ENCODE measurements at regions not wholly inside any gene's neighbourhood (a gene's known extent, or its start where the extent isn't known, plus 50 kb on each side); places are given as distances from the start of the nearest gene placed in this dataset.

DNA sequence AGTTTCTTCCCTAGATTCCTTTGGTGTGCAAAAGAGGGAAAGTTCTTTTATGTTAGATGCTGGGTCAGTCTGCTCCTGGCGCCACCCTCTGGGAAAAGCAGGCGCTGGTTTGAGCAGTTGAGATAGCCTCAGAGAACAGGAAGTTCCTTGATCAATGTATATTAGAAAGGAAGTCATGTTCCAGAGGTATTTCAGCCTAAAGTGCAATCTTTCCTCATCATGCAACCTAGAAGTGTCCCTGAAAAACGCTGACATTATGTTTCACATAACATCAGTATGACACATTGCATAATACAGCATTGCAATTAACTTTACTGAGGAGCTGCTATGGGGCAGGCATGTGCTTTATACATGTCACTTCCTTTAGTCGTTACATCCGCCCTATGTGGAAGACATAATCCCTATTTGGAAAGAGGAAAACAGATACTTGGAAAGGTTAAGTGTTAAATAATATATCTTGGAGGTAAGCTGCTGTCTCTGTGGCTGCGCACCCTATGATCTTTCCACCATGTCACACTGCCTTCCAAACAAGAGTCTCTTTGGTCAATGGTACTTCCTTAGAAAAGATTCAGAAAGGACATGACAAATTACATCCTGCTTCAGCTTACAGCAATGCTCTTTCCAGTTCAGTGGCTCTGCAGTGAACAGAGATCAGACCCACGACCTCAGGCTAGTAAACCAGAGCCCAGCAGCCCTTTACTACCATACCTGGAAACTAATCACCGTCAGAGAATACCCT is 369.7 kb downstream of the RAD51AP2 start:
- no peak for DNase-seq (ENCODE audit: low read depth)
- POLR2A ChIA-PET = no interaction called here
- CTCF ChIA-PET = interaction anchor here (0.6 to 1.6 kb wide), 2 partner anchors 13 to 526 kb away, joined by 3 to 4 read pairs; no protein-coding TSS in a partner anchor
- Histone ChIP-seq H3K4me3 (ENCODE audit: low read depth, low read length) (no peak overlapping the region), H3K27me3 (ENCODE audit: control insufficient read depth, insufficient read depth, low read length) (no peaks in the 10 kb centered on the region), H3K36me3 (ENCODE audit: control insufficient read depth, insufficient read depth, low read length) (no peaks in the 10 kb centered on the region)
- no peak for TF ChIP-seq CTCF (IDR thresholded peaks at IDR 0.05; ENCODE audit: insufficient read depth, low read depth, low read length)

GRCh38 chr2:17146358-17146757 is 371.9 kb downstream of the RAD51AP2 start:
- no peaks in the 10 kb centered on the region for H3K36me3 ChIP-seq (ENCODE audit: control insufficient read depth, insufficient read depth, low read length)
- no peak for DNase-seq (ENCODE audit: low read depth)
- POLR2A ChIA-PET = no interaction called here
- no peak for TF ChIP-seq CTCF (IDR thresholded peaks at IDR 0.05; ENCODE audit: insufficient read depth, low read depth, low read length)
- no peak overlapping the region for H3K4me3 ChIP-seq (ENCODE audit: low read depth, low read length)
- H3K27me3 ChIP-seq (ENCODE audit: control insufficient read depth, insufficient read depth, low read length) = no peaks in the 10 kb centered on the region
- CTCF ChIA-PET = no interaction called here

DNA sequence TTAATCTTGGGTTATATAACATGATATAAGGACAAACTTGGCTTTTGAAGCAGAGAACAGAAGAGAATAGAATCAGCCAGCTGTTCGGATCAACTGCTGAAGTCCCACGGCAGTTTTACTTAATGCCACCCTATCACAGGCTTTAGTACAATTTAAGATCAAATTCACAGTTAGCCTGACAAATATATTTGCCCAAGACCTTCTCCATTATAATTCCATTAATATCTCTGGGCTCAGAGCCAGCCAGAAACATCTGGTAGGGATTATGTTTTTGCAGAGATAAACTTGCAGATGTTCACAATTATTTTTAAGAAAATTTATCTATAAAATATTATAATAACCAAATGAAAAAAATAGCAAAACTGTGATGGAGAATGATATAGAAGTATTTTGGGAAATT is 381.4 kb downstream of the RAD51AP2 start:
- no peak for TF ChIP-seq CTCF (IDR thresholded peaks at IDR 0.05; ENCODE audit: insufficient read depth, low read depth, low read length)
- Histone ChIP-seq H3K4me3 (ENCODE audit: low read depth, low read length) (no peak overlapping the region), H3K36me3 (ENCODE audit: control insufficient read depth, insufficient read depth, low read length) (no peaks in the 10 kb centered on the region), H3K27me3 (ENCODE audit: control insufficient read depth, insufficient read depth, low read length) (no peaks in the 10 kb centered on the region)
- no peak for DNase-seq (ENCODE audit: low read depth)
- ChIA-PET POLR2A (no interaction called here), CTCF (no interaction called here)

DNA sequence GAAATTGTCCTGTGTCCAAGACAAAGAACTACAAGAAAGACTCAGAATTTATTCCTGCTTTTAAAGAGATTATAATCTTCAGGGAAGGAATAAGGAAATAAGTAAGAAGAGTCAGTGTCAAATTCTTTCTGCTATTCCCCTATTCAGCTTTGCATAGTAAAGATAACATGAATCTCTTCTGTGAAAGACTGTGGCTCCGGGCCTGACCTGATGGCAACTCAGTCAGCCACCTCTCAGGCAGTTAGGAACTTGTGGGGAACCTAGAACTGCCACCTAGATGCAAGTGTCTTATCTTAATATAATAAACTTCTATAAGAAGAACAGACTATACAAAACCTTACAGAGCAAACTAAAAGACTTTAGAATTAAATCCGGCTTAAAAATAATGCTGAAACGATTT is 382.0 kb downstream of the RAD51AP2 start:
- no peak for DNase-seq (ENCODE audit: low read depth)
- CTCF ChIA-PET = no interaction called here
- Histone ChIP-seq H3K36me3 (ENCODE audit: control insufficient read depth, insufficient read depth, low read length) (no peaks in the 10 kb centered on the region), H3K27me3 (ENCODE audit: control insufficient read depth, insufficient read depth, low read length) (no peaks in the 10 kb centered on the region), H3K4me3 (ENCODE audit: low read depth, low read length) (no peak overlapping the region)
- POLR2A ChIA-PET = no interaction called here
- no peak for TF ChIP-seq CTCF (IDR thresholded peaks at IDR 0.05; ENCODE audit: insufficient read depth, low read depth, low read length)

GRCh38 chr2:17135619-17136018 is 382.6 kb downstream of the RAD51AP2 start:
- CTCF ChIA-PET = interaction anchor here (1.2 kb wide), 1 partner anchor 13 kb away, joined by 4 read pairs; no protein-coding TSS in a partner anchor
- TF ChIP-seq CTCF (IDR thresholded peaks at IDR 0.05; ENCODE audit: insufficient read depth, low read depth, low read length) = no peak
- Histone ChIP-seq H3K27me3 (ENCODE audit: control insufficient read depth, insufficient read depth, low read length) (no peaks in the 10 kb centered on the region), H3K36me3 (ENCODE audit: control insufficient read depth, insufficient read depth, low read length) (no peaks in the 10 kb centered on the region), H3K4me3 (ENCODE audit: low read depth, low read length) (no peak overlapping the region)
- no peak for DNase-seq (ENCODE audit: low read depth)
- POLR2A ChIA-PET = no interaction called here

All from BJ (cell line).